GM18951 (cell line): ENCODE measurements at regions not wholly inside any gene's neighbourhood (a gene's known extent, or its start where the extent isn't known, plus 50 kb on each side); places are given as distances from the start of the nearest gene placed in this dataset.

Experiments
- POLR2A ChIP-seq: IDR thresholded peaks from 4 replicates; pipeline ENCODE4 v1.6.1; 2011; ENCODE audit warnings: mild to moderate bottlenecking; ENCODE audit not compliant: insufficient read length, insufficient read depth; ENCODE audit errors: extremely low read depth
- in situ Hi-C: fragments of 300-500 bp; cut with MboI; formaldehyde crosslinking; loops from one replicate; pipeline ENCODE4 v1.12.0; 2022; ENCODE audit warnings: low sequenced_read_pairs, mixed read lengths, inconsistent platforms; ENCODE audit not compliant: unreplicated experiment

DNA sequence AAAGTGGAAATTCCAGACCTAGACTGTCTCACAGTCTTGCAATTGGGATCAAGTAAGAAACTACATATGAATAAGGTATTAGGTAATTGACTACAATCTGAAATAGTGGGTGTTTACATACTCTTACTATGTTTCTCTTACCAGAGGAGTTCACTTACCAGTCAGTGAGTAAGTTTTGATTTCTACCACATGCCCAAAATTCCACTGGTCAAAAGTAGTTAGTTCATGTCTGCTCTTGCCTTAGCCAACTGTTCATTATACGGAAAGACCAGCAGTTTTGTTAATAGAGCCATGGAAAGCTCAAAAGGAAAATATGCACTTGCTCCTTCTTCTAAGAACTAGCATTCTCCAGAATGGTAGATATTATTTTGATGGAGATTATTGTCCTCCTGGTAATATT lies 490.8 kb downstream of the RFC3 start:
- in situ Hi-C loops: no loop called here
- TF ChIP-seq POLR2A: no peak

DNA sequence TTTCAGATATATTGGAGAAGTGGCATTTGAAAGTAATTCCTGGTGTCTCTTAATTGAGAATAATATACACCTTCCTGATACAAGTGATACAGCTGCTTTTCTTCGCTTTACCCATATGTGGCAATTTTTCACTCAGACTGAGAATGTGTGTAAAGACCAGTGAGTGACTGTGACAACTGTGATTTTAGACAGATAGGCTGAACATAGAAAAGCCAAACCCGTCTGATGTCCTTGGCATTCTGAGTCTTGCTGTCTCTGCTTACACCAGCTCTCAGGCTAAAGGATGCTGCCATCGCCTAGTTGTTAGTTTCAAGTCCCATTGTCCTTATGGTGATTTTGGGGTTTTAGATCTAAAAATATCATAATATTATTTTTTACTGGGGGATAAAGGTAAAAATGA lies 492.6 kb downstream of the RFC3 start:
- in situ Hi-C loops: no loop called here
- TF ChIP-seq POLR2A: no peak

DNA sequence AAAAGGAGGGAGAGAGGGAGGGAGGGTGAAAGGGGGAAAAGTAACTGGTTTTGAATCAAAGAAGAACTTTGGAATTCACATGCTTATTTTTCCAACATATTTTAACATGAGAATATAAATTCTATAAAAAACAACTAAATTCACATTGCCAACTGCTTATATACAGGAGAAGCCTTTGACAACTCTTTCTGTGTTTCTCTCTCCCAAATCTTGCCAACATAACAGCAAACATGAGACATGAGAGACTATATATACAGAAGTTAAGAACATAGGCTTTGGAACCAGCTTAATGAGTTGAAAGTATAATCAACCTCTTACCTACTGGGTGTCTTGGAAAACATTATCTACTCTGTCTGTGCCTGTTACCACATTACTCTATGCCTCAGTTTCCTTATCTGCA lies 493.3 kb downstream of the RFC3 start:
- no peak for TF ChIP-seq POLR2A
- in situ Hi-C loops: no loop called here

DNA sequence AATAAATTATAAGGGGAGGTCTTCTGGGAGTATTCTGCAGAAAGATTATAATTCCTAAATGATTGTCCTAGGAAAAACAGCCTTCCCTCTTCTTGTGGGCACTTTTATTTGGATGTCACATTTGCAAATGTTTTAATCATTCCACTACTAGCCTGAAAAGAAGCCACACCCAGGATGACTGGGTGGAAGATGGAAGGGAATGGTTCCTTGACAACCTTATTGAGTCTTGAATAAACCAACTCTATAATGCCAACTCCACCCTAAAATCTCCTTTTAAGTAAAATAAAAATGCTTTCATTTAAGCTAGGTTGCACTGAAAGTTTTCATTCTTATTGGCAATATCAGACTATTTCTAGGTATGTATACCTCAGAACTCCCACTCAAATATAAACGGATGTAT lies 494.6 kb downstream of the RFC3 start:
- TF ChIP-seq POLR2A: no peak
- in situ Hi-C loops: no loop called here

DNA sequence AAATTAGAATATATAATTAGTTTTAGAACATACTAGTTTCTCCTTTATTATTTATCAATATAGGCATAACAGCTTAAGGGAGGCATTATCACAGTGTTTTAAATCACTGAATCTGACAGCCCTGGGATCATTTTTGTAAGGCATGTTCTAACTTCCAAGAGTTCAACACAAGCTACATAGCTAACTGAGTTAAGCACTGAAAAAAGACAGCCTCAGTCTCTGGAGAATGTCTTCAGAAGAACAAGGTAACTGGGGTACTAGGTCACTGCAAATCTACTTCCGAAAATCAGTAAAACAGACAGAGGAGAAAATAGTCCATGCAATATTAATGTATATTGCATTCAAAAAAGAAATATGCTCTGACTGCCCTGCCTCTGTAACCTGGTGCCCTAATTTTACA lies 502.1 kb downstream of the RFC3 start:
- in situ Hi-C loops: no loop called here
- no peak for TF ChIP-seq POLR2A

DNA sequence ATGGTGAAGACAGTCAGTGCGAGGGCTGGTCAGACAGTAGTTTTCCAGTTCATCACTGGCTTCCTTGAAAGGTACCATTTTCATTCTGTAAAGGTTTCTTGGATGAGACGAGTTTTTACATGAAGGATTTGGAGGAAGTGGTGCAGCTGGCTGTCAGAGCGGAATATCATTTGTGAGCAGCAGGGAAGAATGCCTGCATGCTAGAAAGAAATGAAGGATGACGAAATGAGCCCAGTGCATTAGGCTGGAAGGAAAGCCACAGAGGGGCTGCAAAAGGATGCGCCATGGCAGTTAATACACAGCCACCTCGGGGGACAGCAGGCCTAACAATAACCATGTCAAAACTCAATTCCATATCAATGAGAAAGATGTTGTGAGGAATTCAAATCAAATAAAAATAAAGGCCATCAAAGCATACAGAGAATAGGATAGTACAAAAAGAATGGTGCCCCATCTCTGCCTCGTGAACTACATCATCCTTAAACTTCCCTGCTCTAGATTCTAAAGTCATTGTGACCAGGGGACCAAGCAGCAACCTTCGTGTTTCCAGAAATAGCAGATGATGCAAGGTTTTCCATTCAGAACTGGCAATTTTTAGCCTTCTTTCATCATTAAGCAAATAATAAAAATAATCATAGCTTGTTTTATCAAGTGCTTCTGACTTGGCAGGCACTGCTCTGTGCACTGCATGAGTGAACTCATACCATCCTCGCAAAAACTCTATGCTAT lies 504.2 kb downstream of the RFC3 start:
- no peak for TF ChIP-seq POLR2A
- in situ Hi-C loops: no loop called here

DNA sequence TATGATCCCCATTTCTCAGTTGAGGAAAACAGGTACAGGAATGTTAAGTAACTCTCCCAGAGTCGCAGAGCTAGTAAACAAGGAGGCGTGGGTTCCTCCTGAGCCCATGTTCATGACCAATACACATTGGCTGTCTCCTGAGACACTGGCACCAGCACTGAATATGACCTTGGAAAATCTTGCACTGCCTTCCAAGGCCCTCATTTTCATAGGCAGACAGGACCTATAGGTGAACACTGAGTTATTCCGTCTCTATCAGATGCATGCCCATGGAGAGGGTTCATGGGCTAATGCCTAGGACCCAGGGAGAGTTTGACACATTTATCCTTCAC lies 504.8 kb downstream of the RFC3 start:
- in situ Hi-C loops: no loop called here
- no peak for TF ChIP-seq POLR2A

DNA sequence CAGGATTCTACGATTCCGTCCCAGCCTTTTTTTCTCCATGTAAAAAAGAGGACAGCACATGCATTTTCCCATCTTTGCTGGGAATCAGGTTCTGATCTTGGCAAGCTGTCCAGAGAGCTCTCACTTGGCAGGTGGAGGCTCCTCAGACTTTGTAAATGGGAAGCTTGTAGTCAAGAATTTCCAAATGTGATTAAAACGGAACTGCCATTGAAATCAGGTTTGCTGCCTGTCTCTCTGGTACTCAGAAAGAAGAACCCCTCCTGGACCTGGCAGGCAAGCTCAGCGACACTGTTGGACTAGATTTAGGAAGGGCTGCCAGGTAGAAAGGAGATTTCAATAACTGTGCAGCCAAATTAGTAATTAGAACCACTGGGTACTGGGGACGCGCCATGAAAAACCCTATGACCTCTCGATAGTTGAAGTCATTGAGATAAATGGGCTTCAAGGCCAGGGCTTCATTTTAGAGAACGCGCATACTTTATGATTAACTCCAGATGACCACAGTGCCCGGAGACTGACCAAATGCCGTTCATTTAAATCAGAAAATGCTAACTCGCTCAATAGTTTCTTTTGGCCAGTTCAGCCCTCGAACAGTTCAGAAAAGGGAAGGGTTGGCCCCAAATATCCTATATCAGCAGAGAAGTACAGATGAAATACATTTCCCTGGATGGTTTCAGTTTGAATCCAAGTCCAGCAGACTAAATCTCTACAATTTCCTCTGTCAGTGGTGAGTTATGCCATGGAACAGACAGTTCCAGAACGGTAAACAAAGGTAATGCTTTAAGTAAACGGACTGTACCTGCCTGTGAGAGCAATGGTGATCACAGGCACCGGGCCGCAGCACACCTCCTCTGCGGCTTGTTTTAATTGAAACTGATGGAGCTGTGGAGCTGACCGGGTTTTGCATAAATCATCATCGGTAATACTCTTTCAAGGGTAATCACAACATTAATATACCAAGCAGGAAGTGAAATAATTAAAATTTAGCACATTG lies 517.4 kb downstream of the RFC3 start:
- in situ Hi-C loops: no loop called here
- TF ChIP-seq POLR2A: no peak

DNA sequence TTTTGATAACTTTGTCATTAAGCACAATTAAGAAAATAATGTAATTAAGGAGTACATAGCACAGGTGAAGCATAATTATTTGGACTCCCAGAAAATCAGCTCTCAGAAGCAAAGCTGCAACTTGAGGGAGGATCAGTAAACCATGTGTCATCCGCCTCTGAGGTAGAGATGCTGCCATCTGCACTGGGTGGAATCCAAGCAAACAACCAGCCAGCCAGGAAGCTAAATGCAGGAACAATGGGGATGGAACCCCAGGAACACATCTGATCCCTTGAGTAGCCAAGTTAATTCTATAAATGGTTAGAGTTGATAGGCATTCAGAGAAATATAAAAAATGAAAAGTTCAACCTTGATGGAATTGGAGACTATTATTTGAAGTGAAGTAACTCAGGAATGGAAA lies 520.2 kb downstream of the RFC3 start:
- TF ChIP-seq POLR2A: no peak
- in situ Hi-C loops: no loop called here

DNA sequence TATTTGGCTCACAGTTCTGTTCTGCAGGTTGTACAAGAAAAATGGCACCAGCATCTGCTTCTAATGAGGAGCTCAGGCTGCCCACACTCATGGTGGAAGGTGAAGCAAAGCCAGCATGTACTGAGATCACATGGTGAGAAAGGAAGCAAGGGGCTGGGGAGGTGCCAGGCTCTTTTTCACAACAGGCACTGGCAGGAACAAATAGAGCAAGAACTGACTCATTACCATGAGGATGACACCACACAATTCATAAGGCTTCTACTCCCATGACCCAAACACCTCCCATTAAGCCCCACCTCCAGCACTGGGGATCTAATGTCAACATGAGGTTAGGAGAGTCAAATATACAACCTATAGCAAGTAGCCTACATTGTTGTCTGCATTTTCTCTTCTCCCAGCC lies 522.6 kb downstream of the RFC3 start:
- in situ Hi-C loops: no loop called here
- no peak for TF ChIP-seq POLR2A

DNA sequence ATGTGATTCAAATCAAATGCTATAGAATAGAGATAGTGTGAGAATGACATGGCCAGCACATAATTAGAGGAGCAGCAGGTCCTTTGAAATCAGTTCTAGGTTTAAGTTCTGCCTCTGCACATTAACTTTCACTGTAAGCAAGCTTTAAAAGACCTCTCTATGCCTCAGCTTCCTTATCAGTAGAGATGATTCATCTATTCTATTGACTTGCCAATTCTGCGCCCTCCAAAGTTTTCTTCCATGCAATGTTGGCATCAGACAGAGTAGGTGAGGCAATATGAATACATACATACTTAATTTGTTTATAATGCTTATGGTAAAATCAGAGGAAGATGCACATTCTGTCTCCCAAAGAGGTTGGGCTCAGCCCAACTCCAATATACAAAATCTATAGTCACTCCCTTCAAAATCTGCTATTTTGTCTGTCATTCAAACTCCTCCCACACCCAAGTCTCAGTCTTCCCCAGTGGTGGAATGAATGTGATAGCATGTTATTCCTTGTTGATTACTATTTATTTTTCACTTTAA lies 525.5 kb downstream of the RFC3 start:
- in situ Hi-C loops: no loop called here
- no peak for TF ChIP-seq POLR2A

DNA sequence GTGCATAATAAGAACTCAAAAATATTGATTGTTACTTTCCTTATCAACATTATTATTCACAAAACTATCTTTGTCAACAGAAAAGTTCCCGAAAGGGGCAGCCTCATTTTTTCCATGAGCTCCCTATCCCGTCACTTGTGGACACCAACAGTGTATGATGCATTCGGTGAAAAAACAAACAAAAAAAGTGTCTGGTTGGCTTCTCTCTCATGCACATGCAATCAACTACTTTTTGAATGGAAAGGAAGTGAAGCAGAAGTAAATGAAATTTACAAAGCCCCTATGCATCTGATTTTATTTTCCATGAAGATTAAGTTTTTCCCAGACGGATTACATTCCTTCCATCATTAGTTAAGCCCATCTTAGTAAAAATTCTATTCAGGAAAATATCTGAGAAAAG lies 526.9 kb downstream of the RFC3 start:
- TF ChIP-seq POLR2A: no peak
- in situ Hi-C loops: no loop called here

DNA sequence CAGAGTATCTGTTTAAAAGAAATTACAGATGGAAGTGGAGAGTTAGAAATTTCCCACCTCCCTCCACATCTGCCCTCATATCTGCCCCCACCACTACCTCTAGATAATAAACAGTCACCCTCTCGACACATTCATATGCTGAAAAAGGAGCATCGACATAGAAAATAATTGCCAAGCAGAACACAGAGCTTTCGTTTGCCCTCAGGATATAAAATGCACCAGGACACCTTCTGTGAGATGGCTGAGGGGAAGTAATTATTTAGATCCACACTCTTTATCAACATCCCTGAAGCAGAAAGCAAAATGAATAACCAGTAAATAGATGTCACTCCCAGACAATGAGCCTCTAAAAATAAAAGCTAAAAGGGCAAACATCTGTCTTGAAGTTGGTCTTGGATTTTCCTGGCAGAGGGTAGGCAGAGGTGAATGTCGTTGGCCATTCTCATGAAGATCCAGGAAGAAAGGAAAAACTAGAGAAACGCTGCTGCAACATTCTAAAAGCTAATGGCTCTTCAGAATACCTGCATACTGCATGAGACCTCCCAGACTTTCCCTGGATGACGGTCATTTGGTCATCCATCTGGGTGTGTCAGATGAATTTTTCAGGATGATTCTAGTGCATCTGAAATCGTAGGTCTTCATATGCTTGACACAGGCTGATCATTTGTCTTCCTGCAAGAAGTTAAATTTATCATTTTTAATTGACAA lies 527.5 kb downstream of the RFC3 start:
- in situ Hi-C loops: no loop called here
- no peak for TF ChIP-seq POLR2A
